ENCODE measurements at regions not wholly inside any gene's neighbourhood (a gene's known extent, or its start where the extent isn't known, plus 50 kb on each side); places are given as distances from the start of the nearest gene placed in this dataset.

DNA sequence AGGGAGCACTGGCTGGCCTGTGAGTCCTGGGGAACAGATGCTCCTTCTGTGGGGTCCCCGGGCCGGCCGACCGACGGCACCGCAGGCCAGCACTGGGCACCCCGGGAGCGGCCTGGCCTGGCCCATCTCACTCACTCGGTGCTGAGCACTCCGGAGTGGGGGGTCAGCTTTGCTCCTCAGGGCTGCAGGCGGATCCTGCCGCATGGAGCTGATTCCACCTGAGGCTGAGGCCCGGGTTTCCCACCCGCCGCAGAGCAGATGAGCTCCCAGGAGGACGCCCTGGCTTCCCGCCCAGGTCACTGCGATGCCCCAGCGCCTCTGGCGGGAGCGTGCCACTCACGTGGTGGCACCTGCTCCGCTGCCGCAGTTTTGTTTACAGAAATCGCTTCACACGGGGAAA lies 418.6 kb downstream of the GALR1 start:
- no peak overlapping the region for H3K4me3 ChIP-seq (ENCODE audit: low read depth, low read length)
- TF ChIP-seq, protein P1, sequence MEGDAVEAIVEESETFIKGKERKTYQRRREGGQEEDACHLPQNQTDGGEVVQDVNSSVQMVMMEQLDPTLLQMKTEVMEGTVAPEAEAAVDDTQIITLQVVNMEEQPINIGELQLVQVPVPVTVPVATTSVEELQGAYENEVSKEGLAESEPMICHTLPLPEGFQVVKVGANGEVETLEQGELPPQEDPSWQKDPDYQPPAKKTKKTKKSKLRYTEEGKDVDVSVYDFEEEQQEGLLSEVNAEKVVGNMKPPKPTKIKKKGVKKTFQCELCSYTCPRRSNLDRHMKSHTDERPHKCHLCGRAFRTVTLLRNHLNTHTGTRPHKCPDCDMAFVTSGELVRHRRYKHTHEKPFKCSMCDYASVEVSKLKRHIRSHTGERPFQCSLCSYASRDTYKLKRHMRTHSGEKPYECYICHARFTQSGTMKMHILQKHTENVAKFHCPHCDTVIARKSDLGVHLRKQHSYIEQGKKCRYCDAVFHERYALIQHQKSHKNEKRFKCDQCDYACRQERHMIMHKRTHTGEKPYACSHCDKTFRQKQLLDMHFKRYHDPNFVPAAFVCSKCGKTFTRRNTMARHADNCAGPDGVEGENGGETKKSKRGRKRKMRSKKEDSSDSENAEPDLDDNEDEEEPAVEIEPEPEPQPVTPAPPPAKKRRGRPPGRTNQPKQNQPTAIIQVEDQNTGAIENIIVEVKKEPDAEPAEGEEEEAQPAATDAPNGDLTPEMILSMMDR (IDR thresholded peaks at IDR 0.05; ENCODE audit: low read depth, low read length, missing control alignments): no peak
- DNase-seq (ENCODE audit: low read depth): no peak
- in situ Hi-C loops (cut with HindIII; ENCODE audit: low sequenced_read_pairs): no loop called here

DNA sequence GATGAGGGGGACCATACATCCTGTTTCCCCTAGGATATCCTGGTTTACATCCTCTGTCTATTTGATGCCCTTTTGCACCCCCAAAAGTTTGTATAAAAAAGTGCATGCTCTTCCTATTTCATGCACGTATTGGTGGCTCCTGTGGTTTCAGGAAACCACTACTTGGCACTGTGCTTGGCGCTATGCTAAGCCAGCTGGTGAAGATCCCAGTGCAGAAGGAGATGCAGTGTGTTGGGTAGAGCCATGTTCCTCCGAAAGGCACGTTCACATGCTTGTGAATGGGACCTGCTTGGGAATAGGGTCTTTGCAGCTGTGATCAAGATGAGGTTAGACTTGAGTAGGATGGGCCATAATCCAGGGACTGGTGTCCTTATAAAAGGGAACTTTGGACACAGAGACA lies 419.7 kb downstream of the GALR1 start:
- H3K4me3 ChIP-seq (ENCODE audit: low read depth, low read length): no peak overlapping the region
- in situ Hi-C loops (cut with HindIII; ENCODE audit: low sequenced_read_pairs): no loop called here
- TF ChIP-seq, protein P1 (IDR thresholded peaks at IDR 0.05; ENCODE audit: low read depth, low read length, missing control alignments): no peak
- DNase-seq (ENCODE audit: low read depth): no peak

DNA sequence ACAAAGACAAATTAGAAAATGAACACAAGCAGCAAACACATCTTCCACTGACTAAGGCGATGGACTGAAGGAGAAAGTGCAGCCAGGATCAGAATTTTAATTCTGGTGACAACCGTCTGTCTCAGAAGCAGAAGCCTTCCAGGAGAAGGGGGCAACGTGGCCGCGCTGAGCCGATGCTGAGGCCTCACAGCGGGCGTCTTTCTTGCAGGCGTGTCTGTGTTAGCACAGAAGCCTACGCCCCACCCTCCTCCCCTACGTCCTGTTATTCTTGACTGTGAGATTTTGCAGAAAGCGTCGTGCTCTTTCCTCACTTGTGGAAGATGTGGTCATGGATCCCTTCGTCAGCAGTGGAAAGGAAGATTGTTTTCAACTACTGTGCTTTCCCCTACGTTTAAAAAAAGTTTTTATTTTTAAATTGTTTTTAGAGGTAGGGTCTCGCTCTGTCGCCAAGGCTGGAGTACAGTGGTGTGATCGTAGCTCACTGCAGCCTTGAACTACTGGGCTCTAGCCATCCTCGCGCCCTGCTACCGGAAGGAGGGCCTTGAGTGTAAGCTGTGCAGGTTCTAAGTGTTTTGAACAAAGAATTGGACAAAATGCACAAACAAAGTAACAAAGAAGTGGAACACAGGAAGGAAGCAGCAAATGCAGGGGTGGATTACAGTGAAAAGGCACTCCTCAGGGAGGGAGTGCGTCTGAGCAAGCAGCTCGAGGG lies 422.0 kb downstream of the GALR1 start:
- TF ChIP-seq, protein P1 (IDR thresholded peaks at IDR 0.05; ENCODE audit: low read depth, low read length, missing control alignments): no peak
- no peak overlapping the region for H3K4me3 ChIP-seq (ENCODE audit: low read depth, low read length)
- DNase-seq (ENCODE audit: low read depth): no peak
- in situ Hi-C loops (cut with HindIII; ENCODE audit: low sequenced_read_pairs): no loop called here

DNA sequence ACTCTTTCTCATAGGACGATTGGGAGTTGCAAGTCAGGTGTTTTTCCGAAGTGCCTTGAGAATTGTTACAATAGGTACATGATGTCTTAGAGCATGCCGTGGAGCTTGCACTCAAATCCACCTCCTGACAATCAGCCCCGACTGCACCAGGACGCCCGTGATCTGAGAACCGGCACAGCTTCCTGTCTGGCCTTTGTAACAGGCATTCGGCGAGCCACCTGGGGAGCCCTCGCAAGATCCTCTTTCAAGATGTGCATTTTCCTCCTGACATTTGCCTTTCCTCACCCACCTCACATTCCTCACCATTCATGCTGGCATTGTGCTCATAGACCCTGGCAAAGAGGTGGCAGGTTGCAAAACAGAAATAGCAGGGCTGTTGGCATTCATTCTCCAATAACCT lies 427.3 kb downstream of the GALR1 start:
- TF ChIP-seq, protein P1 (IDR thresholded peaks at IDR 0.05; ENCODE audit: low read depth, low read length, missing control alignments): no peak
- no peak overlapping the region for H3K4me3 ChIP-seq (ENCODE audit: low read depth, low read length)
- no peak for DNase-seq (ENCODE audit: low read depth)
- in situ Hi-C loops (cut with HindIII; ENCODE audit: low sequenced_read_pairs): no loop called here

DNA sequence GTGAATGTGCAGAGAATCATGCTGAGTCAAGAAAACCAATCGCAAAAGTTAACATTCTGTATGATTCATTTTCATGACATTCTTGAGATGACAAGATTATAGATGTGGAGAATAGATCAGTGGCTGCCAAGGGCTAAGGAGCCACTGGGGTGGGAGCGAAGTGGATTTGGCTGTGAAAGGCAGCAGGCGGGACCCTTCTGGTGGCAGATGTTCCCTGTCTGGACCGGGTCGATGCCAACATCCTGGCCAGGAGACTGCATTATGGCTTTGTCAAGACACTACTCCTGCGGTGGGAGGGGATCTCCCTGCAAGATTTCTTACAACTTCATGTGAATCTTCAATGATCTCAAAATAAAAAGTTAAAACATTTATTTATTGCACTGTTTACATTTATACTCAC lies 427.9 kb downstream of the GALR1 start:
- in situ Hi-C loops (cut with HindIII; ENCODE audit: low sequenced_read_pairs): no loop called here
- no peak overlapping the region for H3K4me3 ChIP-seq (ENCODE audit: low read depth, low read length)
- TF ChIP-seq, protein P1 (IDR thresholded peaks at IDR 0.05; ENCODE audit: low read depth, low read length, missing control alignments): no peak
- DNase-seq (ENCODE audit: low read depth): no peak

DNA sequence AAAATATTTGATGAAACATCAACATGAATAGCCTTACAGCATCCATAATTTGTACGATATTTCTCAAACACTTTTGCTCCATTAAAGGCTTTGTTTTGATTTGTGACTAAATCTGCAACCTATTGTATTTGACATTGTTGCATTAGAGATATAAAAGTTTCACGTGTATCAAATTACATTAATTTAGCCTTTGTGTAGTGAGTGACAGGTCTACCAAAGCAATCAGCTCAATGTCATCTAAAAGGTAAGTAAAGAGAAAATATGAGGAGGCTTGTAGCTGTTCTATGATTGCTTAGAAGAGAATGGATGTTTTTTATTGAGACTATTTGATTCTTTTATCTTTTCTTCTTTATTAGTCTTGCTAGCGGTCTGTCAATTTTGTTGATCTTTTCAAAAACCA lies 430.2 kb downstream of the GALR1 start:
- DNase-seq (ENCODE audit: low read depth): no peak
- in situ Hi-C loops (cut with HindIII; ENCODE audit: low sequenced_read_pairs): no loop called here

More for the DNA sequence above, 430.2 kb downstream of the GALR1 start:
- TF ChIP-seq, protein P1 (IDR thresholded peaks at IDR 0.05; ENCODE audit: low read depth, low read length, missing control alignments): no peak
- H3K4me3 ChIP-seq (ENCODE audit: low read depth, low read length): no peak overlapping the region

All from astrocyte of the cerebellum (primary cell).